GM19452 (cell line): ENCODE measurements at regions not wholly inside any gene's neighbourhood (a gene's known extent, or its start where the extent isn't known, plus 50 kb on each side); places are given as distances from the start of the nearest gene placed in this dataset.

Experiments used
- ATAC-seq: cut with Tn5 transposase; IDR thresholded peaks from one replicate; pipeline ENCODE4 v1.9.1; 2021; ENCODE audit not compliant: unreplicated experiment

GRCh38 chr13:109867766-109868165 is 81.4 kb upstream of the IRS2 start:
- ATAC-seq = no peak

- no peak for ATAC-seq
Observed at GRCh38 chr13:109862627-109863026, 76.2 kb upstream of the IRS2 start.

GRCh38 chr13:109859898-109860297 is 73.5 kb upstream of the IRS2 start:
- ATAC-seq = no peak

GRCh38 chr13:109859216-109859835 is 72.9 kb upstream of the IRS2 start:
- ATAC-seq = no peak

- ATAC-seq = no peak
Observed at GRCh38 chr13:109858319-109858718, 71.9 kb upstream of the IRS2 start.

GRCh38 chr13:109857803-109858202 is 71.4 kb upstream of the IRS2 start:
- no peak for ATAC-seq

- no peak for ATAC-seq
Observed at GRCh38 chr13:109857325-109857724, 70.9 kb upstream of the IRS2 start.

- no peak for ATAC-seq
Observed at GRCh38 chr13:109856350-109856749, 70.0 kb upstream of the IRS2 start.

- ATAC-seq = no peak
Observed at GRCh38 chr13:109853153-109853552, 66.8 kb upstream of the IRS2 start.

- no peak for ATAC-seq
Observed at GRCh38 chr13:109846185-109846584, 59.8 kb upstream of the IRS2 start.

- no peak for ATAC-seq
Observed at GRCh38 chr13:109844396-109844795, 58.0 kb upstream of the IRS2 start.

GRCh38 chr13:109843695-109844094 is 57.3 kb upstream of the IRS2 start:
- ATAC-seq = no peak

- ATAC-seq = no peak
Observed at GRCh38 chr13:109842212-109842920, 56.0 kb upstream of the IRS2 start.

GRCh38 chr13:109840893-109841287 is 54.5 kb upstream of the IRS2 start:
- ATAC-seq = no peak

GRCh38 chr13:109840201-109840892 is 54.0 kb upstream of the IRS2 start:
- peak; percentile 30 for ATAC-seq

- ATAC-seq = peak; percentile 83
Observed at GRCh38 chr13:109836629-109837607, 50.5 kb upstream of the IRS2 start.
